Parathyroid adenoma (tissue), 2 donors: ENCODE measurements at regions not wholly inside any gene's neighbourhood (a gene's known extent, or its start where the extent isn't known, plus 50 kb on each side); places are given as distances from the start of the nearest gene placed in this dataset.

Experiments used
- H2AFZ ChIP-seq: fragments of 300-600 bp; sonication (generic); one replicate; pipeline ENCODE4 v1.7.0; 2017; ENCODE audit warnings: antibody characterized with exemption, mild to moderate bottlenecking
- H3K27ac ChIP-seq: fragments of 300-600 bp; sonication (generic); one replicate; pipeline ENCODE4 v1.7.0; 2017
- H3K27me3 ChIP-seq: fragments of 300-600 bp; sonication (generic); one replicate; pipeline ENCODE4 v1.7.0; 2017; ENCODE audit warnings: low read length; ENCODE audit not compliant: control insufficient read depth, insufficient read depth
- H3K36me3 ChIP-seq: fragments of 300-600 bp; sonication (generic); one replicate; pipeline ENCODE4 v1.7.0; 2017; ENCODE audit warnings: low read length; ENCODE audit not compliant: control insufficient read depth, insufficient read depth
- H3K4me1 ChIP-seq: fragments of 300-600 bp; sonication (generic); one replicate; pipeline ENCODE4 v1.7.0; 2017; ENCODE audit warnings: control low read depth
- H3K4me2 ChIP-seq: fragments of 300-600 bp; sonication (generic); one replicate; pipeline ENCODE4 v1.7.0; 2017; ENCODE audit warnings: low read length
- H3K4me3 ChIP-seq: fragments of 300-600 bp; sonication (generic); one replicate; pipeline ENCODE4 v1.7.0; 2017; ENCODE audit warnings: low read depth, low read length
- H3K79me2 ChIP-seq: fragments of 300-600 bp; sonication (generic); one replicate; pipeline ENCODE4 v1.7.0; 2017; ENCODE audit warnings: control low read depth
- H3K9ac ChIP-seq: fragments of 300-600 bp; sonication (generic); one replicate; pipeline ENCODE4 v1.7.0; 2017; ENCODE audit warnings: mild to moderate bottlenecking
- H3K9me3 ChIP-seq: fragments of 300-600 bp; sonication (generic); one replicate; pipeline ENCODE4 v1.7.0; 2017; ENCODE audit warnings: low read length; ENCODE audit not compliant: control insufficient read depth
- TF ChIP-seq, protein P1 (sequence below): fragments of 300-600 bp; sonication (generic); IDR thresholded peaks from one replicate; pipeline ENCODE4 v1.7.0; 2017; ENCODE audit warnings: antibody characterized with exemption, mild to moderate bottlenecking
- donor health status: primary hyperparathyroidism.

GRCh38 chr12:115343601-115344000 is 659.6 kb upstream of the TBX3 start:
- Histone ChIP-seq H3K9me3 (no peaks in the 10 kb centered on the region), H3K4me1 (no peaks in the 10 kb centered on the region), H3K27ac (no peak overlapping the region), H3K9ac (no peak overlapping the region), H3K4me3 (no peak overlapping the region), H3K27me3 (no peaks in the 10 kb centered on the region), H3K79me2 (no peaks in the 10 kb centered on the region), H3K36me3 (no peaks in the 10 kb centered on the region), H3K4me2 (no peak overlapping the region), H2AFZ (no peak overlapping the region)
- TF ChIP-seq, protein P1, sequence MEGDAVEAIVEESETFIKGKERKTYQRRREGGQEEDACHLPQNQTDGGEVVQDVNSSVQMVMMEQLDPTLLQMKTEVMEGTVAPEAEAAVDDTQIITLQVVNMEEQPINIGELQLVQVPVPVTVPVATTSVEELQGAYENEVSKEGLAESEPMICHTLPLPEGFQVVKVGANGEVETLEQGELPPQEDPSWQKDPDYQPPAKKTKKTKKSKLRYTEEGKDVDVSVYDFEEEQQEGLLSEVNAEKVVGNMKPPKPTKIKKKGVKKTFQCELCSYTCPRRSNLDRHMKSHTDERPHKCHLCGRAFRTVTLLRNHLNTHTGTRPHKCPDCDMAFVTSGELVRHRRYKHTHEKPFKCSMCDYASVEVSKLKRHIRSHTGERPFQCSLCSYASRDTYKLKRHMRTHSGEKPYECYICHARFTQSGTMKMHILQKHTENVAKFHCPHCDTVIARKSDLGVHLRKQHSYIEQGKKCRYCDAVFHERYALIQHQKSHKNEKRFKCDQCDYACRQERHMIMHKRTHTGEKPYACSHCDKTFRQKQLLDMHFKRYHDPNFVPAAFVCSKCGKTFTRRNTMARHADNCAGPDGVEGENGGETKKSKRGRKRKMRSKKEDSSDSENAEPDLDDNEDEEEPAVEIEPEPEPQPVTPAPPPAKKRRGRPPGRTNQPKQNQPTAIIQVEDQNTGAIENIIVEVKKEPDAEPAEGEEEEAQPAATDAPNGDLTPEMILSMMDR: no peak

DNA sequence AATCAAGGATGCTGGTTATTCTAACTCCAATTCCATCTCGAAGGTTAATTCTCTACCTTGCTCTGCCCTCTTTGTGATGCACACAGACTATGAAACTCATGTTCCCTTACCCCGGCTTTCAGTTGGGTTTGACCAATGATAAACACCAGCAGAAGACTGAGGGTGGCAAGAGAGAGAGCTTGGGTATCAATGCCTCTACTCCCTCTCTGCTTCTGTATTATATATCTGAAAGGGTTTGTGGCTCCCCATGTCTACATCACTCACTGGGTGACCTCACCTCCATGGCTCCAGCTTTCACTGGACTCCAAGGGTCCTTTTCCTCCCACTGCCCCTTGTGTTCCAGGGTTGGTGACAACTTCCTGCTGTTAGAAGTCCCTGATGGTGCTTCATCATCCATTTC is 659.0 kb upstream of the TBX3 start:
- TF ChIP-seq, protein P1: no peak
- H3K36me3 ChIP-seq: no peaks in the 10 kb centered on the region
- no peaks in the 10 kb centered on the region for H3K27me3 ChIP-seq
- no peak overlapping the region for H3K9ac ChIP-seq
- H3K4me2 ChIP-seq: no peak overlapping the region
- H3K4me3 ChIP-seq: no peak overlapping the region
- H3K9me3 ChIP-seq: no peaks in the 10 kb centered on the region
- no peaks in the 10 kb centered on the region for H3K79me2 ChIP-seq
- no peaks in the 10 kb centered on the region for H3K4me1 ChIP-seq
- no peak overlapping the region for H3K27ac ChIP-seq
- no peak overlapping the region for H2AFZ ChIP-seq

DNA sequence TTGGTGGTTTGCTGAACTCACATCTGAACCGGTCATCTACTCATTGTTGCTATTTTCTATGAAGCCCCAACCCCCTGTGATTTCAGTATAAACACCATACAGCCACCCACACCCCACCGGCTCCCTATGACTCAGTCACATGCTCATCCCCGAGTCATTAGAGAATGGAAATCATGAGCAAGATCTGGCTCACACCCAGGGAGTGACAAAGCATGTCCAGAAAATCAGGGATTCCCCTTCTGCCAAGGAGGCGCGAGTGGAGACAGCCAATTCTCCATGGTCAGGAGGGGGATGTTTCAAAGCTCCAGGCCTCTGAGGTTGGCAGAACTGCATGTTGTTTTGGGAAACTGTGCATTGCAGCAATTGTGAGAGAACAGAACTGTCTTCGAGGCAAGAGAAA is 657.5 kb upstream of the TBX3 start:
- Histone ChIP-seq H3K4me2 (no peak overlapping the region), H3K36me3 (no peaks in the 10 kb centered on the region), H3K27ac (no peak overlapping the region), H3K27me3 (no peaks in the 10 kb centered on the region), H3K4me3 (no peak overlapping the region), H3K9me3 (no peaks in the 10 kb centered on the region), H3K4me1 (no peaks in the 10 kb centered on the region), H3K79me2 (no peaks in the 10 kb centered on the region), H3K9ac (no peak overlapping the region), H2AFZ (no peak overlapping the region)
- TF ChIP-seq, protein P1: no peak

GRCh38 chr12:115338566-115339294 is 654.8 kb upstream of the TBX3 start:
- Histone ChIP-seq H3K36me3 (no peaks in the 10 kb centered on the region), H3K4me1 (no peaks in the 10 kb centered on the region), H3K9ac (no peak overlapping the region), H3K27ac (no peak overlapping the region), H3K9me3 (no peaks in the 10 kb centered on the region), H2AFZ (no peak overlapping the region), H3K4me2 (no peak overlapping the region), H3K4me3 (no peak overlapping the region), H3K79me2 (no peaks in the 10 kb centered on the region), H3K27me3 (no peaks in the 10 kb centered on the region)
- TF ChIP-seq, protein P1: no peak
